GM12878 (cell line): ENCODE measurements at regions not wholly inside any gene's neighbourhood (a gene's known extent, or its start where the extent isn't known, plus 50 kb on each side); places are given as distances from the start of the nearest gene placed in this dataset.

ENCODE experiments used
- ATAC-seq: fragments of 200-7000 bp; cut with Tn5 transposase; 3 replicates; pipeline ENCODE4 v1.9.1; 2020; ENCODE audit warnings: mild to moderate bottlenecking, moderate library complexity
- BruUV-seq: library from RNA; stranded (reverse); fragments of 400-500 nt; replicated peaks from 2 replicates; lab custom pipeline; 2021; lab: Mats Ljungman, UMichigan
- CTCF ChIA-PET: fragments of 300-600 bp; sonication (Branson Sonifier 250); formaldehyde crosslinking; extraction: SDS; loops from one replicate; lab custom pipeline; 2021; ENCODE audit warnings: inconsistent platforms; lab: Yijun Ruan, JAX
- POLR2A ChIA-PET: fragments of 350-600 bp; formaldehyde crosslinking; extraction: SDS; loops from one replicate; lab custom pipeline; 2021; ENCODE audit warnings: inconsistent platforms; lab: Charles Lee
- RAD21 ChIA-PET: fragments of 300-600 bp; sonication (Branson Sonifier 250); formaldehyde crosslinking; loops from one replicate; lab custom pipeline; 2023; ENCODE audit warnings: antibody characterized with exemption; ENCODE audit not compliant: unreplicated experiment; lab: Charles Lee
- SMC1A ChIA-PET: fragments of 300-600 bp; sonication (Branson Sonifier 250); formaldehyde crosslinking; loops from one replicate; lab custom pipeline; 2023; ENCODE audit not compliant: unreplicated experiment, uncharacterized antibody; lab: Charles Lee
- DNase-seq: peaks from one replicate; pipeline ENCODE4 v3.0.0-alpha.2; 2011; ENCODE audit warnings: low read depth, low spot score
- FAIRE-seq: peaks from 3 replicates; lab custom pipeline; 2011; peaks lifted over from hg19 to GRCh38; lab: Jason Lieb, UNC
- H2AFZ ChIP-seq: 2 replicates; pipeline ENCODE4 v1.6.0; 2011; ENCODE audit warnings: low read depth, low read length, control low read depth; ENCODE audit not compliant: control insufficient read depth
- H3K27ac ChIP-seq: 2 replicates; pipeline ENCODE4 v1.5.1; 2011; ENCODE audit warnings: control low read depth; ENCODE audit not compliant: control insufficient read depth, insufficient read depth
- H3K27me3 ChIP-seq, 2 experiments: replicated peaks in 1 of 2; 2 replicates each; pipeline versions ENCODE4 v1.6.0 to v1.6.1; 2011; ENCODE audit warnings: low read length in 1 of 2; ENCODE audit not compliant: control insufficient read depth in 2 of 2, insufficient read depth in 2 of 2
- H3K36me3 ChIP-seq, 2 experiments: 2 replicates each; pipeline ENCODE4 v1.5.1; 2011; ENCODE audit warnings: low read length in 1 of 2; ENCODE audit not compliant: control insufficient read depth in 2 of 2, insufficient read depth in 2 of 2
- H3K4me1 ChIP-seq: 2 replicates; pipeline ENCODE4 v1.6.1; 2011; ENCODE audit warnings: mild to moderate bottlenecking, low read length, moderate library complexity, mixed read lengths; ENCODE audit not compliant: control insufficient read depth, insufficient read depth
- H3K4me2 ChIP-seq: 2 replicates; pipeline ENCODE4 v1.6.0; 2011; ENCODE audit warnings: control low read depth; ENCODE audit not compliant: control insufficient read depth, insufficient read depth
- H3K4me3 ChIP-seq: fragments of 200-600 bp; sonication (generic); 2 replicates; pipeline ENCODE4 v1.5.1; 2016
- H3K79me2 ChIP-seq: 2 replicates; pipeline ENCODE4 v1.6.0; 2011; ENCODE audit warnings: low read length; ENCODE audit not compliant: control insufficient read depth, insufficient read depth
- H3K9ac ChIP-seq: 2 replicates; pipeline ENCODE4 v1.8.0; 2011; ENCODE audit warnings: low read length, control low read depth, mixed read lengths; ENCODE audit not compliant: control insufficient read depth, insufficient read depth
- H3K9me3 ChIP-seq: replicated peaks from 3 replicates; pipeline ENCODE4 v1.5.1; 2011; ENCODE audit warnings: mild to moderate bottlenecking, low read length; ENCODE audit not compliant: control insufficient read depth, insufficient read depth
- H4K20me1 ChIP-seq: 2 replicates; pipeline ENCODE4 v1.6.0; 2011; ENCODE audit not compliant: control insufficient read depth, insufficient read depth
- BHLHE40 ChIP-seq, 2 experiments: fragments of 450-650 bp in 1 of 2; IDR thresholded peaks; 2 replicates each; pipeline ENCODE4 v1.6.1; 2011 to 2017; ENCODE audit warnings: low read depth in 2 of 2, borderline replicate concordance in 1 of 2, improper control_type of control experiment in 1 of 2, low read length in 1 of 2, mild to moderate bottlenecking in 1 of 2
- EP300 ChIP-seq, 2 experiments: fragments of 150-350 bp in 1 of 2; IDR thresholded peaks; 2 replicates each; pipeline ENCODE4 v1.6.1; 2011 to 2012; ENCODE audit warnings: low read depth in 2 of 2, low read length in 2 of 2, borderline replicate concordance in 1 of 2, improper control_type of control experiment in 1 of 2, inconsistent platforms in 1 of 2; ENCODE audit not compliant: control insufficient read depth in 1 of 2
- HDAC6 ChIP-seq: fragments of 200-600 bp; sonication (generic); IDR thresholded peaks from one replicate; pipeline ENCODE4 v1.8.0; 2017; ENCODE audit warnings: antibody characterized with exemption; ENCODE audit not compliant: unreplicated experiment
- JUND ChIP-seq: IDR thresholded peaks from 2 replicates; pipeline ENCODE4 v1.6.1; 2012; ENCODE audit warnings: low read depth, mild to moderate bottlenecking, low read length, improper control_type of control experiment, moderate library complexity
- MTA2 ChIP-seq: fragments of 450-650 bp; IDR thresholded peaks from 2 replicates; pipeline ENCODE4 v1.6.1; 2016; ENCODE audit warnings: low read depth, mild to moderate bottlenecking, moderate library complexity
- MTA3 ChIP-seq: IDR thresholded peaks from 2 replicates; pipeline ENCODE4 v1.6.1; 2012; ENCODE audit warnings: low read length, inconsistent platforms, borderline replicate concordance
- NFIC ChIP-seq: IDR thresholded peaks from 2 replicates; pipeline ENCODE4 v1.6.1; 2012; ENCODE audit warnings: low read depth, mild to moderate bottlenecking, inconsistent platforms, low read length, moderate library complexity
- PML ChIP-seq: IDR thresholded peaks from 2 replicates; pipeline ENCODE4 v1.6.1; 2012; ENCODE audit warnings: low read length, inconsistent platforms
- SMAD5 ChIP-seq: IDR thresholded peaks from 2 replicates; pipeline ENCODE4 v1.6.1; 2016; ENCODE audit warnings: antibody characterized with exemption, low read depth
- SP1 ChIP-seq: IDR thresholded peaks from one replicate; pipeline ENCODE4 v1.6.1; 2011; ENCODE audit warnings: low read depth, low read length
- YBX1 ChIP-seq: fragments of 450-650 bp; IDR thresholded peaks from 2 replicates; pipeline ENCODE4 v1.6.1; 2016; ENCODE audit warnings: antibody characterized with exemption
- ZNF207 ChIP-seq: fragments of 450-650 bp; IDR thresholded peaks from 2 replicates; pipeline ENCODE4 v1.6.1; 2014; ENCODE audit warnings: antibody characterized with exemption, mild to moderate bottlenecking, borderline replicate concordance
- ZNF24 ChIP-seq: fragments of 450-650 bp; IDR thresholded peaks from 2 replicates; pipeline ENCODE4 v1.6.1; 2017; ENCODE audit warnings: antibody characterized with exemption, mild to moderate bottlenecking
- ZSCAN29 ChIP-seq: fragments of 450-650 bp; IDR thresholded peaks from 2 replicates; pipeline ENCODE4 v1.6.1; 2017; ENCODE audit warnings: mild to moderate bottlenecking, moderate library complexity
- WGBS: methylation state at CpG from one replicate; pipeline ENCODE4 v1.1.6; 2016; ENCODE audit warnings: low lambda C conversion rate; ENCODE audit not compliant: insufficient replicate concordance, insufficient coverage; ENCODE audit errors: missing lambda C conversion rate; 5-methylcytosine and 5-hydroxymethylcytosine counted together
- in situ Hi-C: fragments of 300-500 bp; cut with MboI; formaldehyde crosslinking; loops from 9 replicates; pipeline ENCODE4 v1.14.3; 2018; ENCODE audit warnings: mixed read lengths
- intact Hi-C: fragments of 100-400 bp; cut with micrococcal nuclease; formaldehyde crosslinking; loops from one replicate; pipeline ENCODE4 v1.14.2; 2022; ENCODE audit not compliant: unreplicated experiment
- TF ChIP-seq, protein P1 (sequence below): fragments of 450-650 bp; IDR thresholded peaks from 2 replicates; pipeline ENCODE4 v1.6.1; 2017; ENCODE audit warnings: mild to moderate bottlenecking, moderate library complexity

DNA sequence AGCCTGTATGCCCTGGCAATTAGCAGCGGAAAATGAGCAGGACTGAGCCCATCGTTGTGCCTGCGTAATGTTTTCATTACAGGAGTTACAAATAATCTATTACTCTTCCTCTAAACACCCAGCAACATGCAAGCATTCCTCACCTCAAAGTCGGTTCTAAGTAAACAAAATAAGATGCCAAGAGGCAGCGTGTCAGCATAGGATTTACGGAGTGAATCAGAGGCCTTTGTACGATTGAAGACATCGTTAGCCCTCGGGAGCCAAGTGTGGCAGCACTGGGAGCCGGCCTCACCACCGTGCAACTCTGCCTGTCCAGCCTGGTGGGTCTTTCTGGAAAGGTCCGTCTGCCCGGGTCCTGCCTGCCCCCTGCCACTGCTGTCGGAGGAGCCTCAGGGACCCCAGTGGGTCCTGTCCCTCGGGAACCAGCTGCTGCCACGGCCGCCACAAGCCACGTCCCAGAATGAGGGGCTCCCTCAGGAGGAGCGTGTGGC, 80.1 kb upstream of the CTDP1 start:
- no peak overlapping the region for H2AFZ ChIP-seq
- ATAC-seq (no peak), DNase-seq (no peak), FAIRE-seq (no peak)
- no peaks in the 10 kb centered on the region for H3K79me2 ChIP-seq
- CTCF ChIA-PET: no interaction called here
- in situ Hi-C loops (no loop called here), intact Hi-C loops (no loop called here)
- H3K9me3 ChIP-seq: no peaks in the 10 kb centered on the region
- RAD21 ChIA-PET: no interaction called here
- H3K36me3 ChIP-seq: no peaks in the 10 kb centered on the region
- no peak overlapping the region for H3K4me3 ChIP-seq
- no peak overlapping the region for H3K9ac ChIP-seq
- SMC1A ChIA-PET: no interaction called here
- H4K20me1 ChIP-seq: no peaks in the 10 kb centered on the region
- POLR2A ChIA-PET: no interaction called here
- H3K4me2 ChIP-seq: no peak overlapping the region
- no peak for TF ChIP-seq MTA2
- TF ChIP-seq ZNF24: no peak
- TF ChIP-seq SP1: no peak
- no peak for TF ChIP-seq ZSCAN29
- no peak for TF ChIP-seq MTA3
- no peak for TF ChIP-seq NFIC
- TF ChIP-seq YBX1: no peak
- no peak for TF ChIP-seq HDAC6
- TF ChIP-seq SMAD5: no peak
- TF ChIP-seq EP300 (IDR thresholded peaks at IDR 0.05; ENCODE audit: borderline replicate concordance in 1 of 2, control insufficient read depth in 1 of 2, low read depth in 2 of 2, low read length in 2 of 2): no peak
- no peak for TF ChIP-seq JUND
- TF ChIP-seq BHLHE40 (IDR thresholded peaks at IDR 0.05; ENCODE audit: borderline replicate concordance in 1 of 2, low read depth in 2 of 2, low read length in 1 of 2): no peak
- no peak for TF ChIP-seq PML
- no peak for TF ChIP-seq ZNF207
- TF ChIP-seq, protein P1, sequence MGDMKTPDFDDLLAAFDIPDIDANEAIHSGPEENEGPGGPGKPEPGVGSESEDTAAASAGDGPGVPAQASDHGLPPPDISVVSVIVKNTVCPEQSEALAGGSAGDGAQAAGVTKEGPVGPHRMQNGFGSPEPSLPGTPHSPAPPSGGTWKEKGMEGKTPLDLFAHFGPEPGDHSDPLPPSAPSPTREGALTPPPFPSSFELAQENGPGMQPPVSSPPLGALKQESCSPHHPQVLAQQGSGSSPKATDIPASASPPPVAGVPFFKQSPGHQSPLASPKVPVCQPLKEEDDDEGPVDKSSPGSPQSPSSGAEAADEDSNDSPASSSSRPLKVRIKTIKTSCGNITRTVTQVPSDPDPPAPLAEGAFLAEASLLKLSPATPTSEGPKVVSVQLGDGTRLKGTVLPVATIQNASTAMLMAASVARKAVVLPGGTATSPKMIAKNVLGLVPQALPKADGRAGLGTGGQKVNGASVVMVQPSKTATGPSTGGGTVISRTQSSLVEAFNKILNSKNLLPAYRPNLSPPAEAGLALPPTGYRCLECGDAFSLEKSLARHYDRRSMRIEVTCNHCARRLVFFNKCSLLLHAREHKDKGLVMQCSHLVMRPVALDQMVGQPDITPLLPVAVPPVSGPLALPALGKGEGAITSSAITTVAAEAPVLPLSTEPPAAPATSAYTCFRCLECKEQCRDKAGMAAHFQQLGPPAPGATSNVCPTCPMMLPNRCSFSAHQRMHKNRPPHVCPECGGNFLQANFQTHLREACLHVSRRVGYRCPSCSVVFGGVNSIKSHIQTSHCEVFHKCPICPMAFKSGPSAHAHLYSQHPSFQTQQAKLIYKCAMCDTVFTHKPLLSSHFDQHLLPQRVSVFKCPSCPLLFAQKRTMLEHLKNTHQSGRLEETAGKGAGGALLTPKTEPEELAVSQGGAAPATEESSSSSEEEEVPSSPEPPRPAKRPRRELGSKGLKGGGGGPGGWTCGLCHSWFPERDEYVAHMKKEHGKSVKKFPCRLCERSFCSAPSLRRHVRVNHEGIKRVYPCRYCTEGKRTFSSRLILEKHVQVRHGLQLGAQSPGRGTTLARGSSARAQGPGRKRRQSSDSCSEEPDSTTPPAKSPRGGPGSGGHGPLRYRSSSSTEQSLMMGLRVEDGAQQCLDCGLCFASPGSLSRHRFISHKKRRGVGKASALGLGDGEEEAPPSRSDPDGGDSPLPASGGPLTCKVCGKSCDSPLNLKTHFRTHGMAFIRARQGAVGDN: no peak
- H3K4me1 ChIP-seq: no peaks in the 10 kb centered on the region
- 53% methylated on average over 18 of the region's 19 CpGs for WGBS
- H3K27ac ChIP-seq: no peak overlapping the region
- H3K27me3 ChIP-seq: no peaks in the 10 kb centered on the region; a peak in 2 of 4 replicates
- no TSS peak for BruUV-seq
